ENCODE measurements at regions not wholly inside any gene's neighbourhood (a gene's known extent, or its start where the extent isn't known, plus 50 kb on each side); places are given as distances from the start of the nearest gene placed in this dataset.

- Histone ChIP-seq H4K5ac (ENCODE audit: insufficient read length, low read depth, low read length) (no peak overlapping the region), H3K23ac (ENCODE audit: insufficient read length, low read depth, low read length) (no peak overlapping the region), H4K8ac (replicated peaks; ENCODE audit: insufficient read length, low read depth, low read length) (no peak overlapping the region), H2BK15ac (ENCODE audit: low read depth, low read length) (no peak overlapping the region), H3K27me3 (ENCODE audit: insufficient read depth, low read length) (no peaks in the 10 kb centered on the region), H2BK5ac (ENCODE audit: insufficient read length, low read length) (no peak overlapping the region), H2BK120ac (ENCODE audit: low read depth, low read length, poor library complexity, severe bottlenecking) (no peak overlapping the region), H2AFZ (ENCODE audit: low read length) (no peak overlapping the region), H3K4ac (ENCODE audit: low read depth, low read length) (no peak overlapping the region), H3K9ac (ENCODE audit: extremely low read depth, insufficient read length, low read length) (no peak overlapping the region), H3K14ac (ENCODE audit: insufficient read depth, low read length) (no peak overlapping the region), H3K79me1 (ENCODE audit: insufficient read depth, low read depth, low read length, poor library complexity, severe bottlenecking) (no peaks in the 10 kb centered on the region), H4K20me1 (ENCODE audit: control insufficient read depth, insufficient read depth, insufficient read length) (no peaks in the 10 kb centered on the region), H4K91ac (ENCODE audit: insufficient read length, low read depth, low read length) (no peak overlapping the region), H2AK5ac (ENCODE audit: insufficient read length, low read length) (no peak overlapping the region), H2BK12ac (ENCODE audit: insufficient read length, low read depth, low read length) (no peak overlapping the region), H3K9me3 (ENCODE audit: control insufficient read depth, low read depth, low read length) (no peaks in the 10 kb centered on the region), H3K56ac (ENCODE audit: insufficient read length, low read depth, low read length) (no peak overlapping the region), H3K79me2 (ENCODE audit: insufficient read depth, low read length) (no peaks in the 10 kb centered on the region), H3K23me2 (ENCODE audit: insufficient read length, low read depth, low read length, poor library complexity, severe bottlenecking) (no peaks in the 10 kb centered on the region), H3K4me1 (ENCODE audit: insufficient read depth, low read length) (no peaks in the 10 kb centered on the region), H3T11ph (ENCODE audit: low read length) (no peak overlapping the region), H3K18ac (ENCODE audit: insufficient read length, low read depth, low read length) (no peak overlapping the region), H3K27ac (ENCODE audit: insufficient read length, low read depth, low read length) (no peak overlapping the region), H3K4me2 (ENCODE audit: insufficient read depth, insufficient read length, low read length) (no peak overlapping the region), H2BK20ac (ENCODE audit: low read depth, low read length, poor library complexity, severe bottlenecking) (no peak overlapping the region)
- Mint-ChIP-seq H3K27ac (no peak overlapping the region), H3K4me3 (no peak overlapping the region), H3K4me1 (no peaks in the 10 kb centered on the region), H3K27me3 (ENCODE audit: low read depth) (no peaks in the 10 kb centered on the region), H3K36me3 (ENCODE audit: insufficient read depth in 1 of 3, low read depth in 3 of 3) (no peaks in the 10 kb centered on the region), H3K9me3 (no peaks in the 10 kb centered on the region)
- DNase-seq, result no peak
- TF ChIP-seq CTCF (conservative IDR thresholded peaks at IDR 0.05), result no peak
- WGBS (ENCODE audit: extremely low coverage, insufficient read length, low lambda C conversion rate), result no CpG with 5 or more reads among the region's 4 CpGs
These were observed 1249.4 kb upstream of the SORCS1 start for GRCh38 chr10:108413954-108414353.

All from H9 (cell line).